UCSD-AML1 (cell line): ENCODE measurements at regions not wholly inside any gene's neighbourhood (a gene's known extent, or its start where the extent isn't known, plus 50 kb on each side); places are given as distances from the start of the nearest gene placed in this dataset.
"Not testable (repeated sequence)": the region's sequence is repeated elsewhere in the genome, so short reads cannot be mapped to it uniquely, and the experiment has no call there.

Experiments used
- DNase-seq: peaks from one replicate; lab custom pipeline; 2025; ENCODE audit not compliant: unreplicated experiment; lab: John Stamatoyannopoulos, UW

DNA sequence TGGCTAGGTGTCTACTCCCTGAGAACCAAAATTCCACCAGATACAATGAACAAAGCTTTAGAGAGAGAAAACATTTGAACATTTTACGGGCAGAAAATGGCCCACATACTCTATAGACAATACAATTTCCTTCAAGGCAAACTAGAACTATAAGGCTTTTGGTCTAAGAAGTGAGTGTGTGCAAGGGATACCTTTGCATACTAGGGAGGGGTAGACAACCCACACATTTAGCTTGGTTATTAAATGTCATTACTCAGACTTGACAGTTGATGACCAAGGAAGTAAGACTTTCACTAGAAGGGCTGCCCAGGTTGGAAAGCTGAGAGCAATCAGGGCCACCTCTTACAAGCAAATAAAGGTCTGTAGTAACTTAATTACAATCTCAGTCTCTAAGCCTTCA, 64.0 kb upstream of the PLEKHM1 start:
- not testable (repeated sequence) for DNase-seq

- DNase-seq = not testable (repeated sequence)
These were observed 68.3 kb upstream of the PLEKHM1 start for GRCh38 chr17:45558821-45559220.

- DNase-seq = not testable (repeated sequence)
These were observed 72.3 kb upstream of the PLEKHM1 start for GRCh38 chr17:45562868-45563267.

- DNase-seq = not testable (repeated sequence)
These were observed 72.8 kb upstream of the PLEKHM1 start for GRCh38 chr17:45563283-45563682.

- DNase-seq = not testable (repeated sequence)
These were observed 77.8 kb upstream of the PLEKHM1 start for GRCh38 chr17:45568275-45568674.

DNA sequence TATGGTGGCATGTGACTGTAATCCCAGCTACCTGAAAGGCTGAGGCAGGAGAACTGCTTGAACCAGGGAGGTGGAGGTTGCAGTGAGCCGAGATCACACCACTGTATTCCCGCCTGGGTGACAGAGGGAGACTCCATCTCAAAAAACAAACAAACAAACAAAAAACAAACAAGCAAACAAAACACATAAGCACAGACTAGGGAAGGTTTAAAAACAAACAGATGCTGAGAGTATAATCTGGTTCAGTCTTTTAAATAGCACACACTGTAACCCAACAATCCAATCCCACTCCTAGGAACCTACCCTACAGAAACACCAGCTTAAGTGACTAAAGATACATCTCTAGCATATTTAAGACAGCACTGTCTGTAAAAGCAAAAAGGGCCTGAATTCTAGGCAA, 82.8 kb upstream of the PLEKHM1 start:
- not testable (repeated sequence) for DNase-seq

GRCh38 chr17:45573924-45574770, 83.6 kb upstream of the PLEKHM1 start:
- DNase-seq = no peak

DNA sequence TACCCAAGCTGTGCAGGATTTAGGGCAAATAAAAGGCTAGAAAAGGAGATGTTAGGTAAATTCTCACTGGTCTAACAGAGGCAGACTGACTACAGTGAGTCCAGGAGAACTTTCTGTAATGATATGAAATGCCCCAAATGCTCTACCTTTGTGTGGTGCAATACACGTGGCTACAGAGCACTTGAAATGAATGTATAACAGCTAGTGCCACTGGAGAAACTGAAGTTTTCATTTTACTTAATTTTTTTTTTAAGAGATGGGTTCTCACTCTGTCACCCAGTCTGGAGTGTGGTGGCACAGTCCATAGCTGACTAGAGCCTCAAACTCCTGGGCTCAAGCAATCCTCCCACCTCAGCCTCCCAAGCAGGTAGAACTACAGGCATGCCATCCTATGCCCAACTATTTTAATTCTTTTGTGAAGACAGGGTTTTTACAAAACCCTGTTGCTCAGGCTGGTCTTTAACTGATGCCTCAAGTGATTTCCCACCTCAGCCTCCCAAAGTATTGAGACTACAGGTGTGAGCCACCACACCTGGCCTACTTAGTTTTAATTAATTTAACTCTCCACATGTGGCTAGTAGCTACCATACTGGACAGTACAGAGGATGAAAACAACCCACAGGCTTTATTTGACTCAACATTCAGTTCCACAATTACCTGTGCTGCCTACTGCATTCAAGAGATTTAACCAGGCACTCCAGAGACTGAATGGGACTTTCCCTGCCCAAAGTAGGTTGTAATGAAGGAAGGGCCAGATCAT, 84.8 kb upstream of the PLEKHM1 start:
- no peak for DNase-seq

DNA sequence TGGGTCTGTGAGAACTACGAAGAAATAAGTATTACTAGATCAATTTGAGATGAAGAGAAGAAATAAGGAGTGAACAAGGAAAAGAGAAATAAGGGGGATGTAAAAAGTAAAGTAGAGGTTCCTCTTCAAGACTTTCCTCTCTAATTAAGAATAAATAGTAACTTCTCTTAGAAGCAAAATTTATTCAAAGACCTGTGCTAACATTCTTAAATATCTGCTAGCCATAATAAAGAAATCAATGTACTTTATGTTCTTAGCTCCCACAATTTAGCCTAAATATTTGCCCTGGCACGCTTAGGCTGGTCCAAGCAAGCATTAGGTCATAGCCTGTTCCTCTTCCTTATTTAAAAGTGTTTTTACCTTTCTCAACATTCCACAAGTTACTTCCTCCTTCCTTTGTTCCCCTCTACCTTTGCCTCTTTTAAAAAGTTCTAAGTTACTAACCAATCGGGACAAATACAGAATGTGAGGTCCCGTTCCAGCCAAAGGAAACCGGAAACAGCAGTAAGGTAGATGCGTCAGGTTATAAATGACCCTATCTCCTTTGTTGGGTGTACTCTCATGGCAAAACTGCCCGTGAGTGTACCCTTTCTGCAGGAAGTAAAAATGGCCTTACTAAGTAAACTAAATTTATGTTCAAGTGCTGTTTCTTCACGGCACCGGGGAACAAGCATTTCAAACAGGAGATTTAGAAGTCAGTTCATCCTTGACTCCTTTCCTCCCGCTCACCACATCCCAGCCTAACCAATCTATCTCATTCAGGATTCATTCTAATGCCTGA, 86.2 kb upstream of the PLEKHM1 start:
- DNase-seq = not testable (repeated sequence)

- no peak for DNase-seq
These were observed 87.2 kb upstream of the PLEKHM1 start for GRCh38 chr17:45577571-45578279.

- no peak for DNase-seq
These were observed 88.3 kb upstream of the PLEKHM1 start for GRCh38 chr17:45578516-45579455.

GRCh38 chr17:45579529-45580495, 89.3 kb upstream of the PLEKHM1 start:
- no peak for DNase-seq

GRCh38 chr17:45580924-45581323, 90.4 kb upstream of the PLEKHM1 start:
- no peak for DNase-seq

DNA sequence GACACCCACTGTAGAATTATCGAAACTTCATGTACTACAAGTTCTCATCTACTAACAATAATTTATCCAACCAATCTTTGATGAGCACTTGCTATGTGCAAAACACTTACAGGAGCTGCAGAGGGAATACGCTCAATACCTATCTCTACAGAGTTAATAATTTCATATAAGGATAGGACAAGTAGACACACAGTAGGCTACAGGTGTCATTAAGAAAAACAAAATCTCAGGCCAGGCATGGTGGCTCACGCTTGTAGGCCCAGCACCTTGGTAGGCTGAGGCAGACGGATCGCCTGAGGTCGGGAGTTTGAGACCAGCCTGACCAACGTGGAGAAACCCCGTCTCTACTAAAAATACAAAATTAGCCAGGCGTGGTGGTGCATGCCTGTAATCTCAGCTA, 91.3 kb upstream of the PLEKHM1 start:
- no peak for DNase-seq

DNA sequence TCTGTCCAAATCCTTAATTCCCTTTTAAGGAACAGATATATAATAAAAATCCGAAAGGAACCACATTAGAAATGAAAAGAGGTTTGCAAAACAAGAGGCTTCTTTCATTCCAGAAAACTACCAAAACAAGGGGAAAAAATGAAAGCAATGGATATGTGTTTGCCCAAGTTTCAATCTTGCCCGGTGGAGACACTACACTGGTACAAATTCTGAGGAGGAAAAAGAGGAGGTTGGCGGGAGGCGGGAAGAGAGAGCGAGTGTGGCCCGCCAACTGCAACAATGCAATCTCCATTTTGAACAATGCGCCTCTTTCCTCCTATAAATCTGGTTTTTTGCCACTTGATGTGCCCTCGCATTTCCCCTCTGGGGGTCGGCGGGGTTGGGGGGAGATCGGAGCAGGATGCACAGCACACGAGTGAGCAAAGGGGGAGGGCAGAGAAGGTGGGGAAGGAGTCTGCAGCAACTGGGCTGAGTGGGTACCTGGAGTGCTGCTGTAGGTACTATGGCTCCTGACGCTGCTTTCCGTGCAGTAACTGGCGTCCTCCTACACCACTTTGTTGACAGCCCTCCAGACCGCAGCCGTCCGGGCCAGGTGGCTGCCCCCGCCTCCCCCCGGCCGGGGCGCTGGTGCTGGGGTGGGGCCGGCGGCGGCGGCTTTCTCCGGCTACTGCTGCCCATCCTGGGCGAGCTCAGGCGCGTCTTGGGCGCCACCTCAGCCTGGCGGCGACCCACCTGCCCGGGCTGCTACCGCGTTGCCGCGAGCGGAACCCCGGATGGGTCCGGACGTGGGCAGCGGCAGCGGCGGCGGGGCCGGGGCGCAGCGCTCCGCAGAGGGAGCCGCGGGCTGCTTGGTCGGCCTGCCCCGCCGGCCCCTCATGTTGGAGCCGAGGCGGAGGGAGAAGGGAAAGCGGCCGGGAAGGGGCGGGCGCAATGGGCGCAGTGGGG, 93.8 kb upstream of the PLEKHM1 start:
- no peak for DNase-seq

- not testable (repeated sequence) for DNase-seq
These were observed 94.7 kb upstream of the PLEKHM1 start for GRCh38 chr17:45585037-45585733.
